Stimulated activated CD8-positive, alpha-beta memory T cell treated with anti-CD3 and anti-CD28 coated beads, Interleukin-4, amount 100 ng/mL, for 1 hour (primary cell): ENCODE measurements at regions not wholly inside any gene's neighbourhood (a gene's known extent, or its start where the extent isn't known, plus 50 kb on each side); places are given as distances from the start of the nearest gene placed in this dataset.
A peak's percentile ranks its signal among the peaks of the same experiment; 100 is the strongest.

Source experiments
- DNase-seq, 2 donors: peaks; one replicate each; pipeline ENCODE4 v3.0.0-alpha.2; 2020; ENCODE audit warnings: low read depth in 2 of 2, low spot score in 1 of 2

GRCh38 chr1:25038699-25039098, 108.6 kb upstream of the RUNX3 start:
- DNase-seq, result no peak

GRCh38 chr1:25037174-25038074, 107.3 kb upstream of the RUNX3 start:
- peak in 1 of 2 donors; percentile 36 for DNase-seq

DNA sequence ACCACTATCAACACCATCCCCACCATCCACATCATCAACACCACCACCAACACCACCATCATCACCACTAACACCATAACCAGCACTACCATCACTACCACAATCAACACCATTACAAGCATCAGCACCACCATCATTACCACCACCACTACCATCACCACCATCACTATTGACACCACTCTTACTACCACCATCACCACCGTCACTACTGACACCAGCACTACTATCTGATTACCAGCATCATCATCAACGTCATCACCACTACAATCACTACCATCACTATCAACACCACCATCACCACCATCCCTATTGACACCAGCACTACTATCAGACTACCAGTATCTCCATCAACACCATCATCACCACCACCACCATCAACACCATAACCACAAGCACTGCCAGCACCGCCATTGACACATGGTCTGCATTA, 106.1 kb upstream of the RUNX3 start:
- DNase-seq, result no peak

GRCh38 chr1:25035523-25036116, 105.5 kb upstream of the RUNX3 start:
- no peak for DNase-seq

- DNase-seq, result no peak
These were observed 104.9 kb upstream of the RUNX3 start for GRCh38 chr1:25034736-25035522.

DNA sequence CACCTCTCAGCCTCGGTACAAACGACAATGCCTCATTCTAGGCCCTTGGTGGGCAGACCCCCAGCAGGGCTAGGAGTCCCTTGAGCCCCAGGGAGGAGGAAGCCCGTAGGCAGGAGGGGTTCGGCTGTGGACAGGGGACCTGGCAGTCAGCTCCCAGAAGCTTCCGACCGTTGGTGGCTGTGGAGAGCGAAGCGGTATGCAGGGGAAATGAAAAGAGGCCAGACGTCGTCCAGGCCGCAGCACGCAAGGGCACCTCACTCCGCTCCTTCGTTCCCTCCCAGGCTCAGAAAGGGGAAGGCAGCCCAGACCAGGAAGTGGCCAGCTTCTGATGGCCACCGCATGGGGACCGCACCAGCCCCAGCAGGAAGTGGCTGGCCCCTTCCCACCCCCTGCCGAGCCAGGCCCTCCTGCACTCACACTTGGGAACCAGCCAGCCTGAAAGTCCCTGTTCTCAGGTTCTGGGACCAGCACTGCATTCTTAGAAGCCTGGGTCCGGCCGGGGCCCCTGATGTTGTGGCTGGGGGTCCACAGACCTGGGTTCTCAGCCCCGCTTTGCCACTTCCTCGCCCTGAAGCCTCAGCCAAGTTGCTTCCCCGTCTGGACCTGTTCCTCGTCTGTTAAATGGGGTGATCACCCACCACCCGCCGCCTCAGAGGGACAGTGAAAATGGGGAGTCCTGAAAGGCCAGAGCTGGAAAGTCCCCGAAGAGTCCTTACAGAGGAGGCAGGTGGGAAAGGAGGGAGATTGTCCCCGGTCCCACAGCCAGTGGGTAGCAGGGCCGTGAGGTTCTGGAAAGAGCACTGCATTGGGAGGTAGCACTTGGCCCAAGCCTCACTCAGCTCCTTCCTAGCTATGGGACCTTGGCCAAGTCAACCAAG, 104.0 kb upstream of the RUNX3 start:
- no peak for DNase-seq

DNA sequence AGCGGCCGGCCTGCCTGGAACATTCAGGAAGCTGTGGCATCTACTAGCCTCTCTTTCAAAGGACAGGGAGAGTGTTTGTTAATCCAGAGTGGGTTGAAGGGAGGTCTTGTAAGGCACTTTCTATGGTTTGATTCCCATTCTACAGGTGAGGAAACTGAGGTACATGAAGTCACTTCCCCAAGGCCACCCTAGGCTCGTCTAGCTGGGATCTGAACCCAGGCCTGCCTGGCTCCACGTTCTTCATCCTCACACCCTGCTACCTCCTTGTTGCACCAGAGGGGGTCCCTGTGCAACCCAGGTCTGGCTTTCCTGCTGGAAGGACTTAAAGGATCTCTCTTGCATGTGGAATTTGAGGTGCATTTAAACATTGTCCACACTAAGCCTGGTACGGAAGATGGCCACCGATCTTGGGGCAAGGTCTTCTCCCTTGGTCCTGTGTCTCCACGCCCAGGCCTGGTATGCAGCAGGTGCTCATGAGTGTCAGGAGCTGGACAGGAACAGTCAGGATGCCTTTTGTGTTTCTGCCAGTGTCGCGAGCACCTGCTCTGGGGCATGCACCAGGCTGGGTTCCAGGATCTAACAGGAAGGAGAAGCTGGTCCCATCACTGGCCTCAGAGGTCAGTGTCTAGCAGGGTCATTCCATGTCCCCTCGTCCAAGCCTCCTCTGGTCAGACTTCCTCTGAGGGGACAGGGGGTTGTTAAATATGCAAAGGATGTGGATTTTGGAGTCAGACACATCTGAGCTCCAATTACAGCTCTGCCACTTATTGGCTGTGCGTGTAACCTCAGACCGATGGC, 103.2 kb upstream of the RUNX3 start:
- DNase-seq, result no peak

- DNase-seq, result peak in 1 of 2 donors; percentile 34
These were observed 102.0 kb upstream of the RUNX3 start for GRCh38 chr1:25031966-25032667.

GRCh38 chr1:25031601-25031965, 101.5 kb upstream of the RUNX3 start:
- no peak for DNase-seq

GRCh38 chr1:25030674-25031589, 100.9 kb upstream of the RUNX3 start:
- peak; percentile 47 to 59 for DNase-seq

GRCh38 chr1:25030012-25030411, 99.9 kb upstream of the RUNX3 start:
- DNase-seq, result no peak

- DNase-seq, result no peak
These were observed 99.0 kb upstream of the RUNX3 start for GRCh38 chr1:25028907-25029599.

GRCh38 chr1:25028587-25028906, 98.5 kb upstream of the RUNX3 start:
- no peak for DNase-seq

GRCh38 chr1:25027822-25028586, 97.9 kb upstream of the RUNX3 start:
- DNase-seq, result no peak

DNA sequence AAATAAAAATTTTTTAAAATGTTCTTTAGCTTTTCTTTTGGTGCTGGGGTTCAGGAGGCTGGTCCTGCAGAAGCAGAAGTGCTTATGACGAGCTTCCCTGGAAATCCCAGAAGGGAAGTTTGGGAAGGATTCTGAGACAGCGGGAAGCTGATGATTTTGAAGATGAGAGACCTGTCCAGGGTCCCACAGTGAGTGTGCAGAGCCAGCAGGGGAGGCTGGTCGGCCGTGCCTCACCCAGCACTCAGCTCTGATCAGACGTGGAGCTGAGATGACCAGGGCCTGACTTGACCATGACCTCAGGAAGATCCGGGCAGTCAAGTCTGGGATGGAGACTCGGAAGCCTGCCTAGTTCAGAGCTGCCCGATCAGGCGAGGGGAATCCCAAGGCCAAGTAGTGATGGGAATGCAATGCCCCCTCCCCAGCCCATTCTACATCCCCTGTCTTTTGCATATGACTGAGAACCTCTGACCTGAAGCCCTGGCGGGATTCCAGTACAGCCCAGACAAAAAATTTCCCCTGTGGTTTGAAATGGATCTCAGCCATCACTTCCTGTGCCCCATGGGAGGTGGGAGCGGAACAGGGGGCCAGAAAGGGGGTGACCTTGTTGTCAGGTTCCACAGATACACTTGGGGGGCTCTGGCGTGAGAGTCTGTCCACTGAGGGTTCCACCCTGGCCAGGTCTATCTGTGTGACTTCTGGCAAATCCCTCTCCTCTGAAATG, 96.8 kb upstream of the RUNX3 start:
- no peak for DNase-seq

DNA sequence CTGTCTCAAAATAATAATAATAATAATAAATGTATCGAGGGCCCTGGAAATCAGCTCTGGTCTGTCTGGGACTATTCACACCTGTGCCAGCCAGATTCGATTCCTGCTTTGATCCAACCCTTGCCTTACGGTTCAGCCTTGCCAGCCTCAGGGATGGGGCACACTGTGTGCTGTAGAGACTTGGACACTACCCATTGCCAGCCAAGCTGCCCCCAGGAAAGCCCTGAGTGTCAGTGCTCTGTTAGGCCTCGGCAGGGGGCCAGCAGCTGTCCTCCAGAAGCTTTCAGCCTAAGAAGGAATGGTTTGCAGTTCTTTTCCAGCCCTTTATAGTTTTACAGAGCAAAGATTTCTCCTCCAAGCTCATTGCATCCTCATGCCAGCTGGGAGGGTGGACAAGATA, 96.2 kb upstream of the RUNX3 start:
- no peak for DNase-seq
